H1 (cell line): ENCODE measurements at regions not wholly inside any gene's neighbourhood (a gene's known extent, or its start where the extent isn't known, plus 50 kb on each side); places are given as distances from the start of the nearest gene placed in this dataset.

Source experiments
- CTCF ChIA-PET: fragments of 300-600 bp; sonication (Branson Sonifier 250); formaldehyde crosslinking; loops from one replicate; lab custom pipeline; 2021; ENCODE audit not compliant: partially characterized antibody; lab: Charles Lee
- POLR2A ChIA-PET: fragments of 300-600 bp; sonication (Branson Sonifier 250); formaldehyde crosslinking; loops from one replicate; lab custom pipeline; 2021; ENCODE audit warnings: inconsistent platforms; ENCODE audit not compliant: partially characterized antibody; lab: Charles Lee
- DNase-seq, 2 experiments: peaks; one replicate each; pipeline versions ENCODE4 v3.0.0 to v3.0.0-alpha.2; 2010 to 2022; ENCODE audit warnings: low spot score in 2 of 2, low read depth in 1 of 2, mixed read lengths in 1 of 2
- FAIRE-seq: peaks from 2 replicates; lab custom pipeline; 2011; peaks lifted over from hg19 to GRCh38; lab: Jason Lieb, UNC
- H2AFZ ChIP-seq: 2 replicates; pipeline ENCODE4 v1.8.1; 2012; ENCODE audit warnings: low read length, inconsistent platforms
- H2AK5ac ChIP-seq: 2 replicates; pipeline ENCODE4 v1.6.1; 2013; ENCODE audit warnings: low read depth, low read length
- H2BK120ac ChIP-seq: replicated peaks from 2 replicates; pipeline ENCODE3; 2013; ENCODE audit warnings: low read depth, low read length, inconsistent platforms
- H2BK12ac ChIP-seq: 2 replicates; pipeline ENCODE4 v1.6.1; 2013; ENCODE audit warnings: low read depth, low read length
- H2BK15ac ChIP-seq: 2 replicates; pipeline ENCODE4 v1.6.1; 2013; ENCODE audit warnings: low read length
- H2BK20ac ChIP-seq: 2 replicates; pipeline ENCODE4 v1.6.1; 2013; ENCODE audit warnings: low read length
- H2BK5ac ChIP-seq: 2 replicates; pipeline ENCODE4 v1.6.1; 2013; ENCODE audit warnings: low read depth, low read length
- H3K14ac ChIP-seq: 2 replicates; pipeline ENCODE4 v1.6.1; 2013; ENCODE audit warnings: inconsistent platforms; ENCODE audit not compliant: insufficient read length
- H3K18ac ChIP-seq: 2 replicates; pipeline ENCODE4 v1.6.1; 2013; ENCODE audit warnings: low read length; ENCODE audit errors: extremely low read depth
- H3K23ac ChIP-seq: 2 replicates; pipeline ENCODE4 v1.6.1; 2013; ENCODE audit warnings: inconsistent platforms; ENCODE audit not compliant: insufficient read length
- H3K23me2 ChIP-seq: 2 replicates; pipeline ENCODE4 v1.6.1; 2013; ENCODE audit warnings: low read depth, low read length
- H3K27ac ChIP-seq: 2 replicates; pipeline ENCODE4 v1.6.1; 2011; ENCODE audit warnings: low read depth, low read length, inconsistent platforms
- H3K27me3 ChIP-seq, 4 experiments: replicated peaks in 1 of 4; 1 replicate in 1 of 4; 2 replicates in 3 of 4; pipeline versions ENCODE4 v1.6.1 to v1.8.1; 2011 to 2013; ENCODE audit warnings: low read length in 3 of 4, mild to moderate bottlenecking in 3 of 4, inconsistent platforms in 2 of 4, mixed read lengths in 2 of 4, moderate library complexity in 1 of 4; ENCODE audit not compliant: control insufficient read depth in 3 of 4, insufficient read depth in 3 of 4; ENCODE audit errors: extremely low read depth in 1 of 4
- H3K36me3 ChIP-seq, 4 experiments: 2 replicates each; pipeline versions ENCODE4 v1.6.1 to v1.8.1; 2011 to 2013; ENCODE audit warnings: mild to moderate bottlenecking in 4 of 4, low read length in 3 of 4, moderate library complexity in 2 of 4, control low read depth in 1 of 4, inconsistent platforms in 1 of 4; ENCODE audit not compliant: insufficient read depth in 4 of 4, control insufficient read depth in 2 of 4
- H3K4ac ChIP-seq: replicated peaks from 2 replicates; pipeline ENCODE3; 2013; ENCODE audit warnings: low read length, low read depth, mixed read lengths, inconsistent platforms; ENCODE audit not compliant: insufficient read length
- H3K4me1 ChIP-seq, 4 experiments: replicated peaks in 1 of 4; 1 replicate in 1 of 4; 2 replicates in 3 of 4; pipeline versions ENCODE4 v1.6.1 to v1.8.1; 2011 to 2013; ENCODE audit warnings: low read length in 3 of 4, inconsistent platforms in 2 of 4, mixed read lengths in 1 of 4; ENCODE audit not compliant: insufficient read depth in 4 of 4, control insufficient read depth in 3 of 4
- H3K4me2 ChIP-seq, 2 experiments: 2 replicates each; pipeline versions ENCODE4 v1.6.1 to v1.8.1; 2011 to 2013; ENCODE audit warnings: low read depth in 2 of 2, low read length in 2 of 2, control low read depth in 1 of 2, inconsistent platforms in 1 of 2, mild to moderate bottlenecking in 1 of 2; ENCODE audit not compliant: insufficient read depth in 1 of 2
- H3K4me3 ChIP-seq, 4 experiments: fragments of 200-600, 300-600 bp in 1 of 4; sonication (generic), shearing (Covaris generic), sonication (Bioruptor Twin) in 1 of 4; 2 replicates each; pipeline versions ENCODE4 v1.5.1 to v1.8.1; 2011 to 2016; ENCODE audit warnings: low read length in 4 of 4, low read depth in 3 of 4, control low read depth in 2 of 4, inconsistent platforms in 2 of 4, mild to moderate bottlenecking in 2 of 4, mixed read lengths in 1 of 4, moderate library complexity in 1 of 4; ENCODE audit not compliant: insufficient read depth in 2 of 4; ENCODE audit errors: extremely low read depth in 1 of 4
- H3K56ac ChIP-seq: replicated peaks from 2 replicates; pipeline ENCODE3; 2013; ENCODE audit warnings: low read depth, mild to moderate bottlenecking, mixed read lengths, low read length, inconsistent platforms; ENCODE audit not compliant: insufficient read length
- H3K79me1 ChIP-seq: 2 replicates; pipeline ENCODE4 v1.6.1; 2013; ENCODE audit warnings: low read depth, low read length, control low read depth
- H3K79me2 ChIP-seq, 2 experiments: 2 replicates each; pipeline versions ENCODE4 v1.6.1 to v1.8.1; 2012 to 2013; ENCODE audit warnings: low read length in 2 of 2, mild to moderate bottlenecking in 2 of 2, inconsistent platforms in 1 of 2; ENCODE audit not compliant: insufficient read depth in 2 of 2, control insufficient read depth in 1 of 2
- H3K9ac ChIP-seq, 4 experiments: replicated peaks in 1 of 4; 1 replicate in 1 of 4; 2 replicates in 3 of 4; pipeline versions ENCODE4 v1.6.1 to v1.8.1; 2011 to 2013; ENCODE audit warnings: low read depth in 3 of 4, low read length in 3 of 4, control low read depth in 2 of 4, mild to moderate bottlenecking in 2 of 4, moderate library complexity in 2 of 4, inconsistent platforms in 1 of 4; ENCODE audit errors: extremely low read depth in 1 of 4
- H3K9me3 ChIP-seq, 2 experiments: 2 replicates each; pipeline versions ENCODE4 v1.6.1 to v1.8.1; 2012 to 2013; ENCODE audit warnings: mild to moderate bottlenecking in 2 of 2, moderate library complexity in 2 of 2, control low read depth in 1 of 2, inconsistent platforms in 1 of 2, low read depth in 1 of 2, low read length in 1 of 2, mixed read lengths in 1 of 2; ENCODE audit not compliant: insufficient read depth in 2 of 2
- H4K20me1 ChIP-seq, 2 experiments: replicated peaks in 1 of 2; 2 replicates each; pipeline versions ENCODE3 to v1.8.1; 2011 to 2013; ENCODE audit warnings: inconsistent platforms in 2 of 2, low read length in 2 of 2, mild to moderate bottlenecking in 1 of 2; ENCODE audit not compliant: insufficient read depth in 2 of 2, control insufficient read depth in 1 of 2
- H4K5ac ChIP-seq: 2 replicates; pipeline ENCODE4 v1.6.1; 2013; ENCODE audit warnings: low read length, low read depth, mixed read lengths, inconsistent platforms; ENCODE audit not compliant: insufficient read length
- H4K8ac ChIP-seq: 2 replicates; pipeline ENCODE4 v1.8.0; 2013; ENCODE audit warnings: mild to moderate bottlenecking, moderate library complexity, low read length, inconsistent platforms; ENCODE audit not compliant: insufficient read depth; ENCODE audit errors: extremely low read depth
- H4K91ac ChIP-seq: replicated peaks from 2 replicates; pipeline ENCODE3; 2013; ENCODE audit warnings: low read length, mixed read lengths, inconsistent platforms; ENCODE audit not compliant: insufficient read length
- BRCA1 ChIP-seq: IDR thresholded peaks from 2 replicates; pipeline ENCODE4 v1.6.1; 2012; ENCODE audit warnings: low read depth, low read length, improper control_type of control experiment
- CTBP2 ChIP-seq: IDR thresholded peaks from 2 replicates; pipeline ENCODE4 v1.7.0; 2011; ENCODE audit warnings: borderline replicate concordance, mild to moderate bottlenecking, moderate library complexity, mixed read lengths, low read length; ENCODE audit not compliant: insufficient read depth, insufficient read length
- EGR1 ChIP-seq: IDR thresholded peaks from 2 replicates; pipeline ENCODE4 v1.6.1; 2011; ENCODE audit warnings: low read depth, low read length, borderline replicate concordance
- FOSL1 ChIP-seq: IDR thresholded peaks from 2 replicates; pipeline ENCODE4 v1.6.1; 2011; ENCODE audit warnings: mild to moderate bottlenecking, low read depth, low read length, moderate library complexity; ENCODE audit not compliant: insufficient read depth
- JUN ChIP-seq: IDR thresholded peaks from 2 replicates; pipeline ENCODE4 v1.6.1; 2011; ENCODE audit warnings: low read depth, mild to moderate bottlenecking, improper control_type of control experiment, low read length
- POLR2AphosphoS5 ChIP-seq: IDR thresholded peaks from 2 replicates; pipeline ENCODE4 v1.6.1; 2011; ENCODE audit warnings: low read depth, low read length
- RFX5 ChIP-seq: IDR thresholded peaks from 2 replicates; pipeline ENCODE4 v1.6.1; 2011; ENCODE audit warnings: low read depth, low read length, improper control_type of control experiment, borderline replicate concordance
- RXRA ChIP-seq: IDR thresholded peaks from 2 replicates; pipeline ENCODE4 v1.6.1; 2011; ENCODE audit warnings: low read depth, mild to moderate bottlenecking, low read length, moderate library complexity; ENCODE audit not compliant: insufficient read depth
- SP4 ChIP-seq: IDR thresholded peaks from 2 replicates; pipeline ENCODE4 v1.6.1; 2012; ENCODE audit warnings: low read length, inconsistent platforms
- SUZ12 ChIP-seq: fragments of 200-600 bp; sonication (generic); IDR thresholded peaks from 2 replicates; pipeline ENCODE4 v1.6.1; 2012; ENCODE audit warnings: mild to moderate bottlenecking, inconsistent platforms, low read length, moderate library complexity, mixed read lengths
- TCF12 ChIP-seq: IDR thresholded peaks from 2 replicates; pipeline ENCODE4 v1.6.1; 2011; ENCODE audit warnings: low read depth, mild to moderate bottlenecking, low read length
- USF2 ChIP-seq: IDR thresholded peaks from 2 replicates; pipeline ENCODE4 v1.6.1; 2011; ENCODE audit warnings: low read length, improper control_type of control experiment
- WGBS, 2 experiments: shearing (Covaris generic) in 1 of 2; methylation state at CpG; one replicate each; pipeline versions ENCODE4 v1.1.6 to v1.1.7; 2013 to 2015; ENCODE audit warnings: low lambda C conversion rate in 2 of 2, mixed read lengths in 2 of 2, inconsistent platforms in 1 of 2, low coverage in 1 of 2, missing lambda C conversion rate in 1 of 2; ENCODE audit not compliant: insufficient replicate concordance in 2 of 2, insufficient coverage in 1 of 2, insufficient read length in 1 of 2; ENCODE audit errors: extremely low coverage in 1 of 2, missing lambda C conversion rate in 1 of 2; 5-methylcytosine and 5-hydroxymethylcytosine counted together
- TF ChIP-seq, protein P1 (sequence below): IDR thresholded peaks from 2 replicates; pipeline ENCODE4 v1.6.1; 2011; ENCODE audit warnings: low read depth, mild to moderate bottlenecking, low read length; ENCODE audit not compliant: insufficient read depth

DNA sequence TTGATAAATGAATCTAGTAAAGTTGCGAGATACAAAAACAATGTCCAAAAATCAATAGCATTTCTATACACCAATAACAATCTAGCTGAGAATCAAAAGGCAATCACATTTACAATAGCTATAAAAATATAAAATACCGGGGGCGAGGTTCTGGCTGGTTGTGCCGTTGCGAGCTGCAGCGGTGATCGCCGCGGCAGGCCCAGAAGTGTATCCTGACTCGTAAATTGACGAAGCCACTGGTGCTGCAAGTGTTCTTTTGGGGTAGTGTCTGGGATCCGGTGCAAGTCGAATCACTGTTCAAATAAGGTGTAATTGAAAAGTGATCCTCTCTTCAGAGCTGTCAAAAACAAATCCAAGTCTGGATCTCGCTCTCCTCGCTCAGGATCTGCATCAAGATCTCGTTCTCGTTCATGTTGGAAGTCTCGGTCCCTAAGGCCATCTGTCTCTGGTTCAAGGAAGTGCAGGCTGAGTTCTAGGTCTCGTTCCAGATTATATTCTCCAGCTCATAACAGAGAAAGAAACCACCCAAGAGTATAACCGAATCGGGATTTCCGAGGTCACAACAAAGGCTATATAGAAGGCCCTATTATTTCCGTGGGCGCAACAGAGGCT lies 80.1 kb upstream of the STT3B start:
- Histone ChIP-seq H3K4me1 (no peaks in the 10 kb centered on the region), H3K27me3 (no peaks in the 10 kb centered on the region), H3K4me3 (no peak overlapping the region), H3K9ac (no peak overlapping the region), H3K9me3 (no peaks in the 10 kb centered on the region), H3K79me2 (no peaks in the 10 kb centered on the region), H3K23me2 (no peaks in the 10 kb centered on the region), H3K79me1 (no peaks in the 10 kb centered on the region), H4K5ac (no peak overlapping the region), H4K8ac (no peak overlapping the region), H2BK20ac (no peak overlapping the region), H3K4me2 (no peak overlapping the region), H4K91ac (no peak overlapping the region), H2AK5ac (no peak overlapping the region), H2BK5ac (no peak overlapping the region), H4K20me1 (no peaks in the 10 kb centered on the region), H3K27ac (no peak overlapping the region), H2BK120ac (no peak overlapping the region), H2BK15ac (no peak overlapping the region), H2BK12ac (no peak overlapping the region), H3K14ac (no peak overlapping the region), H3K36me3 (no peaks in the 10 kb centered on the region), H3K23ac (no peak overlapping the region), H3K18ac (no peak overlapping the region), H3K56ac (no peak overlapping the region), H3K4ac (no peak overlapping the region), H2AFZ (no peak overlapping the region)
- DNase-seq (no peak), FAIRE-seq (no peak)
- 95% methylated on average over 24 of the region's 24 CpGs; no CpG with 5 or more reads in 1 of the 2 experiments for WGBS, 2 experiments
- ChIA-PET POLR2A (no interaction called here), CTCF (interaction anchor here (1.0 to 1.8 kb wide), 2 partner anchors 14 to 66 kb away, joined by 4 to 5 read pairs; no protein-coding TSS in a partner anchor)
- TF ChIP-seq RXRA, result no peak
- no peak for TF ChIP-seq SUZ12
- no peak for TF ChIP-seq POLR2AphosphoS5
- no peak for TF ChIP-seq RFX5
- no peak for TF ChIP-seq USF2
- no peak for TF ChIP-seq FOSL1
- no peak for TF ChIP-seq JUN
- TF ChIP-seq SP4, result no peak
- no peak for TF ChIP-seq BRCA1
- TF ChIP-seq, protein P1, sequence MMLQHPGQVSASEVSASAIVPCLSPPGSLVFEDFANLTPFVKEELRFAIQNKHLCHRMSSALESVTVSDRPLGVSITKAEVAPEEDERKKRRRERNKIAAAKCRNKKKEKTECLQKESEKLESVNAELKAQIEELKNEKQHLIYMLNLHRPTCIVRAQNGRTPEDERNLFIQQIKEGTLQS, result no peak
- no peak for TF ChIP-seq CTBP2
- no peak for TF ChIP-seq TCF12
- TF ChIP-seq EGR1, result no peak
